Keratinocyte (primary cell): ENCODE measurements at regions not wholly inside any gene's neighbourhood (a gene's known extent, or its start where the extent isn't known, plus 50 kb on each side); places are given as distances from the start of the nearest gene placed in this dataset.

Experiments
- DNase-seq: peaks from one replicate; pipeline ENCODE4 v3.0.0-alpha.2; 2011; ENCODE audit warnings: low read depth, missing footprints, low spot score
- FAIRE-seq: peaks from 2 replicates; lab custom pipeline; 2011; peaks lifted over from hg19 to GRCh38; lab: Jason Lieb, UNC
- H2AFZ ChIP-seq: 2 replicates; pipeline ENCODE4 v1.6.0; 2012; ENCODE audit warnings: low read length, control low read depth, inconsistent platforms; ENCODE audit not compliant: control insufficient read depth
- H3K27ac ChIP-seq: 2 replicates; pipeline ENCODE4 v1.5.1; 2011; ENCODE audit warnings: low read length; ENCODE audit not compliant: control insufficient read depth, insufficient read depth
- H3K27me3 ChIP-seq: 3 replicates; pipeline ENCODE4 v1.6.0; 2011; ENCODE audit warnings: low read length; ENCODE audit not compliant: control insufficient read depth, insufficient read depth; ENCODE audit errors: extremely low read depth
- H3K36me3 ChIP-seq, 2 experiments: 2 replicates in 1 of 2; 3 replicates in 1 of 2; pipeline ENCODE4 v1.5.1; 2011; ENCODE audit warnings: low read length in 2 of 2, mild to moderate bottlenecking in 1 of 2; ENCODE audit not compliant: control insufficient read depth in 2 of 2, insufficient read depth in 2 of 2; ENCODE audit errors: extremely low read depth in 1 of 2
- H3K4me1 ChIP-seq: 3 replicates; pipeline ENCODE4 v1.5.1; 2011; ENCODE audit warnings: low read length; ENCODE audit not compliant: control insufficient read depth, insufficient read depth; ENCODE audit errors: extremely low read depth
- H3K4me2 ChIP-seq: 3 replicates; pipeline ENCODE4 v1.6.0; 2011; ENCODE audit warnings: low read depth, low read length; ENCODE audit not compliant: control insufficient read depth, insufficient read depth; ENCODE audit errors: extremely low read depth
- H3K4me3 ChIP-seq, 3 experiments: fragments of 200-600 bp in 1 of 3; sonication (generic) in 1 of 3; 2 replicates in 2 of 3; 3 replicates in 1 of 3; pipeline ENCODE4 v1.5.1; 2011 to 2016; ENCODE audit warnings: low read length in 3 of 3, mild to moderate bottlenecking in 3 of 3, control low read depth in 2 of 3, inconsistent platforms in 1 of 3, low read depth in 1 of 3, mixed read lengths in 1 of 3, mixed run types in 1 of 3, moderate library complexity in 1 of 3; ENCODE audit not compliant: control insufficient read depth in 2 of 3, insufficient read depth in 2 of 3; ENCODE audit errors: extremely low read depth in 1 of 3
- H3K79me2 ChIP-seq: 2 replicates; pipeline ENCODE4 v1.6.0; 2012; ENCODE audit warnings: low read length; ENCODE audit not compliant: control insufficient read depth, insufficient read depth
- H3K9ac ChIP-seq: 3 replicates; pipeline ENCODE4 v1.6.0; 2011; ENCODE audit warnings: low read length; ENCODE audit not compliant: control insufficient read depth, insufficient read depth; ENCODE audit errors: extremely low read depth
- H3K9me1 ChIP-seq: 3 replicates; pipeline ENCODE4 v1.6.0; 2011; ENCODE audit warnings: low read length; ENCODE audit not compliant: control insufficient read depth, insufficient read depth; ENCODE audit errors: extremely low read depth
- H3K9me3 ChIP-seq: 2 replicates; pipeline ENCODE4 v1.5.1; 2012; ENCODE audit warnings: low read depth, low read length; ENCODE audit not compliant: control insufficient read depth
- H4K20me1 ChIP-seq: 3 replicates; pipeline ENCODE4 v1.6.0; 2011; ENCODE audit warnings: low read length; ENCODE audit not compliant: control insufficient read depth, insufficient read depth; ENCODE audit errors: extremely low read depth
- EZH2 ChIP-seq: IDR thresholded peaks from one replicate; pipeline ENCODE4 v1.6.1; 2012; ENCODE audit warnings: inconsistent platforms, mild to moderate bottlenecking, low read length, moderate library complexity
- dilution Hi-C: fragments of 300-500 bp; cut with MboI; formaldehyde crosslinking; loops from one replicate; pipeline ENCODE4 v1.7.0; 2020; ENCODE audit warnings: low sequenced_read_pairs; ENCODE audit not compliant: extremely low pct_ligation_motif_present
- TF ChIP-seq, protein P1 (sequence below), 3 experiments: IDR thresholded peaks in 1 of 3; conservative IDR thresholded peaks in 1 of 3; optimal IDR thresholded peaks in 1 of 3; 2 replicates in 2 of 3; 3 replicates in 1 of 3; pipeline versions ENCODE3 to v1.5.1; 2011; ENCODE audit warnings: low read length in 3 of 3, mild to moderate bottlenecking in 3 of 3, moderate library complexity in 2 of 3, control low read depth in 1 of 3, inconsistent platforms in 1 of 3; ENCODE audit not compliant: insufficient read depth in 2 of 3; ENCODE audit errors: extremely low read depth in 1 of 3

DNA sequence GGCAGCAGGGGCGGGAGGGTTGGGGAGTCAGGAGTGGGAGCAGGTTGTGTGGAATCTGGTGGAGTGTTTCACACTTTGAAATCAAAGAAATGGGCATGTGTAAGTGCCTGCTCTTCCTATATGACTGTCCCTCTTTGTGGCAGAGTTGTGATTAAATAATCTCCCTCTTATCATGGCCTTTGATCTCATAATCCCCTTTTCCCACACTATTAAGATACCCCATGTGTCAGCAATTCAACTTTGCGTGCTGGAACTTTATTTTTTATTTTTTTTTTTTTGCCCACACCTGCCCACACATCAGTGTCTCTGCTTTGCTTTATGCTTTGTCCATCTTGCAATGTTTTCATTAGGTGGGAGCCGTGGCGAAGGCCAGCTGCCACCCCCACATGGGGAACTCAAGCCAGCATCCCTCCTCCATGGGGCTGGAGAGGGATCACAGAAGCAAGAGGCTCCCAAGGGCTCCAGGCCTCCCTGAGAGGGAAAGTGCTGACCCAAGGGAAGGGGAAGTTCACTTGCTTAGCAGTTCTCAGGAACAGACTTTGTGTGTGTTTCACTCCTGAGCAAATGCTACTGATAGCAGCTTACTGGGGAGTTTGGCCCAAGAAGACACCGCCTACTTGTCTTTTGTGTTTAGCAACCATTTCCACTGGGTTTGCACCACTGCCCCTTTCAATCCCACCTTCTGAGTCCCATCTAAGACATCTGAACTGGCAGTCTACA is 243.4 kb downstream of the BCL11A start:
- dilution Hi-C loops = no loop called here
- H3K9me1 ChIP-seq = no peaks in the 10 kb centered on the region
- peaks cover 15% of the 10 kb centered on the region for H3K4me1 ChIP-seq
- FAIRE-seq (no peak), DNase-seq (no peak)
- no peaks in the 10 kb centered on the region for H3K79me2 ChIP-seq
- no peaks in the 10 kb centered on the region for H4K20me1 ChIP-seq
- H3K36me3 ChIP-seq = no peaks in the 10 kb centered on the region
- H3K4me3 ChIP-seq = no peak overlapping the region
- H3K9ac ChIP-seq = no peak overlapping the region
- no peak overlapping the region for H3K27ac ChIP-seq
- TF ChIP-seq EZH2 = no peak
- TF ChIP-seq, protein P1, sequence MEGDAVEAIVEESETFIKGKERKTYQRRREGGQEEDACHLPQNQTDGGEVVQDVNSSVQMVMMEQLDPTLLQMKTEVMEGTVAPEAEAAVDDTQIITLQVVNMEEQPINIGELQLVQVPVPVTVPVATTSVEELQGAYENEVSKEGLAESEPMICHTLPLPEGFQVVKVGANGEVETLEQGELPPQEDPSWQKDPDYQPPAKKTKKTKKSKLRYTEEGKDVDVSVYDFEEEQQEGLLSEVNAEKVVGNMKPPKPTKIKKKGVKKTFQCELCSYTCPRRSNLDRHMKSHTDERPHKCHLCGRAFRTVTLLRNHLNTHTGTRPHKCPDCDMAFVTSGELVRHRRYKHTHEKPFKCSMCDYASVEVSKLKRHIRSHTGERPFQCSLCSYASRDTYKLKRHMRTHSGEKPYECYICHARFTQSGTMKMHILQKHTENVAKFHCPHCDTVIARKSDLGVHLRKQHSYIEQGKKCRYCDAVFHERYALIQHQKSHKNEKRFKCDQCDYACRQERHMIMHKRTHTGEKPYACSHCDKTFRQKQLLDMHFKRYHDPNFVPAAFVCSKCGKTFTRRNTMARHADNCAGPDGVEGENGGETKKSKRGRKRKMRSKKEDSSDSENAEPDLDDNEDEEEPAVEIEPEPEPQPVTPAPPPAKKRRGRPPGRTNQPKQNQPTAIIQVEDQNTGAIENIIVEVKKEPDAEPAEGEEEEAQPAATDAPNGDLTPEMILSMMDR (optimal IDR thresholded peaks at IDR 0.05 in 1 of 3, IDR thresholded peaks at IDR 0.05 in 1 of 3, conservative IDR thresholded peaks at IDR 0.05 in 1 of 3; ENCODE audit: extremely low read depth in 1 of 3, insufficient read depth in 2 of 3, low read length in 3 of 3) = no peak
- H3K4me2 ChIP-seq = no peak overlapping the region
- H3K9me3 ChIP-seq = no peaks in the 10 kb centered on the region
- H2AFZ ChIP-seq = no peak overlapping the region
- no peaks in the 10 kb centered on the region for H3K27me3 ChIP-seq

DNA sequence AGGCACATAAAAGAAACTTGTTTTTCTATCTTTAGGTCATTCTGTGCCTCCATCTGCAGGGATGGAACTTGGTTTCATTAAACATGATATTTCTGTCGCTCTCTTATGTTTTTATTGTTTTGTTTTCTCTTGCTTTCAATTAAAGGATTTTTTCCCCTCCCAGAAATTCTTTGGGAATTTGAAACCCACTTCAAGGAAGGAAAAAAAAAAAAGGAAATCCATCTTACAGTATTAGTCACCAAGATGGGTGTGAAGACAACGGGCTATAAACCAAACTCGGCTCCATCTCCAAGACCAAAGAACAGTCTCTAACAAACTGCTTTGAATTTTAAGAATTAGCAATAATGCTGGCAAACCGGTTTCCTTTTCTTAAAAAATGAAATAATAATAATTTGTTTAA is 244.1 kb downstream of the BCL11A start:
- TF ChIP-seq, protein P1 (optimal IDR thresholded peaks at IDR 0.05 in 1 of 3, IDR thresholded peaks at IDR 0.05 in 1 of 3, conservative IDR thresholded peaks at IDR 0.05 in 1 of 3; ENCODE audit: extremely low read depth in 1 of 3, insufficient read depth in 2 of 3, low read length in 3 of 3) = no peak
- no peak for TF ChIP-seq EZH2
- FAIRE-seq (no peak), DNase-seq (no peak)
- H3K9me1 ChIP-seq = no peaks in the 10 kb centered on the region
- no peak overlapping the region for H3K9ac ChIP-seq
- no peak overlapping the region for H3K4me2 ChIP-seq
- no peaks in the 10 kb centered on the region for H3K27me3 ChIP-seq
- no peak overlapping the region for H3K27ac ChIP-seq
- no peak overlapping the region for H2AFZ ChIP-seq
- H3K9me3 ChIP-seq = no peaks in the 10 kb centered on the region
- peaks cover 15% of the 10 kb centered on the region for H3K4me1 ChIP-seq
- dilution Hi-C loops = no loop called here
- no peaks in the 10 kb centered on the region for H3K79me2 ChIP-seq
- H4K20me1 ChIP-seq = no peaks in the 10 kb centered on the region
- H3K4me3 ChIP-seq = no peak overlapping the region
- no peaks in the 10 kb centered on the region for H3K36me3 ChIP-seq
